RWPE1 (cell line): ENCODE measurements at regions not wholly inside any gene's neighbourhood (a gene's known extent, or its start where the extent isn't known, plus 50 kb on each side); places are given as distances from the start of the nearest gene placed in this dataset.

Experiments
- CTCF ChIA-PET: fragments of 350-600 bp; sonication (Branson Sonifier 250); formaldehyde crosslinking; extraction: SDS; loops from one replicate; lab custom pipeline; 2021; lab: Yijun Ruan, JAX
- POLR2A ChIA-PET: fragments of 400-600 bp; formaldehyde crosslinking; extraction: SDS; loops from one replicate; lab custom pipeline; 2020; ENCODE audit warnings: antibody characterized with exemption; ENCODE audit not compliant: low non-redundant PET; lab: Yijun Ruan, JAX
- DNase-seq: peaks from one replicate; pipeline ENCODE4 v3.0.0; 2012; ENCODE audit warnings: low spot score
- H3K27ac ChIP-seq: fragments of 450-650 bp; 2 replicates; pipeline ENCODE4 v1.5.1; 2017
- TF ChIP-seq, protein P1 (sequence below): fragments of 450-650 bp; conservative IDR thresholded peaks from 2 replicates; pipeline ENCODE4 v1.5.1; 2017; ENCODE audit warnings: low read depth, mild to moderate bottlenecking

DNA sequence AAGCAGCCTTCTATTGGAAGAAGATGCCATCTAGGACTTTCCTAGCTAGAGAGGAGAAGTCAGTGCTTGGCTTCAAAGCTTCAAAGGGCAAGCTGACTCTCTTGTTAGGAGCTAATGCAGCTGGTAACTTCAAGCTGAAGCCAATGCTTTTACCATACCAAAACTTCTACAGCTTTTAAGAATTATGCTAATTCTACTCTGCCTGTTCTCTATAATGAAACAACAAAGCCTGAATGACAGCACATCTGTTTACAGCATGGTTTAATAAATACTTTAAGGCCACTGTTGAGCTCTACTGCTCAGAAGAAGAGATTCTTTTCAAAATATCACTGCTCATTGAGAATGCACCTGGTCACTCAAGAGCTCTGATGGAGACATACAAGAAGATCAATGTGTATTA is 951.9 kb upstream of the LRRN3 start:
- ChIA-PET CTCF (interaction anchor here (0.7 kb wide), 1 partner anchor 1546 kb away, joined by 3 read pairs; no protein-coding TSS in a partner anchor), POLR2A (no interaction called here)
- DNase-seq = no peak
- H3K27ac ChIP-seq = no peak overlapping the region
- TF ChIP-seq, protein P1, sequence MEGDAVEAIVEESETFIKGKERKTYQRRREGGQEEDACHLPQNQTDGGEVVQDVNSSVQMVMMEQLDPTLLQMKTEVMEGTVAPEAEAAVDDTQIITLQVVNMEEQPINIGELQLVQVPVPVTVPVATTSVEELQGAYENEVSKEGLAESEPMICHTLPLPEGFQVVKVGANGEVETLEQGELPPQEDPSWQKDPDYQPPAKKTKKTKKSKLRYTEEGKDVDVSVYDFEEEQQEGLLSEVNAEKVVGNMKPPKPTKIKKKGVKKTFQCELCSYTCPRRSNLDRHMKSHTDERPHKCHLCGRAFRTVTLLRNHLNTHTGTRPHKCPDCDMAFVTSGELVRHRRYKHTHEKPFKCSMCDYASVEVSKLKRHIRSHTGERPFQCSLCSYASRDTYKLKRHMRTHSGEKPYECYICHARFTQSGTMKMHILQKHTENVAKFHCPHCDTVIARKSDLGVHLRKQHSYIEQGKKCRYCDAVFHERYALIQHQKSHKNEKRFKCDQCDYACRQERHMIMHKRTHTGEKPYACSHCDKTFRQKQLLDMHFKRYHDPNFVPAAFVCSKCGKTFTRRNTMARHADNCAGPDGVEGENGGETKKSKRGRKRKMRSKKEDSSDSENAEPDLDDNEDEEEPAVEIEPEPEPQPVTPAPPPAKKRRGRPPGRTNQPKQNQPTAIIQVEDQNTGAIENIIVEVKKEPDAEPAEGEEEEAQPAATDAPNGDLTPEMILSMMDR = no peak

DNA sequence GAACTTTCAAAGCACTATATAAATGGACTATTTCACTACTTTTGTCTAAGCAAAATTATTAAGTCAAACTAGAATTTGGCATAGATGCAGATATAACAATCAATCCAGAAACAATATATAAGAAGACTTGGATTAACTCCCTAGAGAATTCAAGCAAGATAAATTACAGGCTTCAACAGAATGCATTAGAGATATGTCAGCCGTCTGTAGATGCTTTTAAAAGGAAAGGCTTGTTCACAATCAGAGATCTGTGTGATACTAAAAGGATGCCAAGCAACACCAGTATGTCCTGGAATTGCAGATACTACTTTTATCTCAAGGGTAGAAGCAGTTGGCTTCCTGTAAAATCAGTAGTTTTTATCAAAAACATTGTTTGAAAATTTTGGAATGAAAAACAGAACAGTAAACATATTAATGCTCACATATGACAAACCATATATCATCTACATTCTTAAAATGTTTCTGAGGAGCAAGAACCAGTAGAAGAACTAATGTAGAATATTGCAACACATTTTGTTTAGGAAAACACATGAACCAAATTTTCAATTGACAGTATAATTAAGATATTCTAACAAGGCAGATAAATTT is 947.9 kb upstream of the LRRN3 start:
- no peak overlapping the region for H3K27ac ChIP-seq
- TF ChIP-seq, protein P1 = no peak
- DNase-seq = no peak
- ChIA-PET POLR2A (no interaction called here), CTCF (no interaction called here)

DNA sequence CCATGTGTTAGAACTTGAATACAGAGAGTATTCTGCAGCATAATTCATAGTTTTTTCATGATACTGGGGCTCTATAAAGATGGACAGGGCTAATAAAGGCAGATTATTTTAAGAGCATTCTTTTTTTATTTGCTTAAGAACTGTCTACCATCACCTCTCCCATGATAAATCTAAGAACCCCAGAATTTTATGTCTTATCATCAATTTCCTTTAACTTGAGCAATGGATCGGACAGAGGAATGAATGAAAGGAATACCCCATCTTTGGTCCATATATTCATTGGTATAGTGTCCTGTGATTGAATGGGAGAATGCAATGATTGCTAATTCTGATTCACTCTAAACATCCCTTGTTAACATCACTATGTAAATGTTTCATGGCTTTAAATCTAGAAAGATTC is 946.3 kb upstream of the LRRN3 start:
- DNase-seq = no peak
- ChIA-PET CTCF (interaction anchor here (0.6 kb wide), 1 partner anchor 939 kb away, joined by 3 read pairs; no protein-coding TSS in a partner anchor), POLR2A (no interaction called here)
- no peak overlapping the region for H3K27ac ChIP-seq
- TF ChIP-seq, protein P1 = no peak

DNA sequence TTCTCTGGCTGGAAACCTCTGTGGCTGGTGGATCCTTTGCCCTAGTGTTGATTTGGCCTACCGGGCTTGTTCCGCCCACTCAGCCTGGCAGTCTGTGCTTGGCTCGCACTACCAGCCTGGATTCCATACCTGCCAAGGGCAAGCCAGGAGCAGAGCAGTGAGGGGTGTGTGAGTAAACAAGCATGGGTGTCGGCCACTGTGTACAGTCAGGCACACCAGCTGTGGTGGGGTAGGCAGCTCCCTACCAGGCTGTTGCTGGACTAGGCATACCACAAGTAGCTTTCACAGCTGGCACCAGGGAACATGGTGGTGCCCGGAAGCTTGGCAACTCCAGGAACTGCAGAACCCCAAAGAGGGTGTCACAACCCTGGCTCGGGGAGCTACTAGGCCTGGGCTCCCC is 942.9 kb upstream of the LRRN3 start:
- TF ChIP-seq, protein P1 = no peak
- ChIA-PET POLR2A (no interaction called here), CTCF (interaction anchor here (0.6 kb wide), 1 partner anchor 1250 kb away, joined by 3 read pairs; no protein-coding TSS in a partner anchor)
- DNase-seq = no peak
- no peak overlapping the region for H3K27ac ChIP-seq

DNA sequence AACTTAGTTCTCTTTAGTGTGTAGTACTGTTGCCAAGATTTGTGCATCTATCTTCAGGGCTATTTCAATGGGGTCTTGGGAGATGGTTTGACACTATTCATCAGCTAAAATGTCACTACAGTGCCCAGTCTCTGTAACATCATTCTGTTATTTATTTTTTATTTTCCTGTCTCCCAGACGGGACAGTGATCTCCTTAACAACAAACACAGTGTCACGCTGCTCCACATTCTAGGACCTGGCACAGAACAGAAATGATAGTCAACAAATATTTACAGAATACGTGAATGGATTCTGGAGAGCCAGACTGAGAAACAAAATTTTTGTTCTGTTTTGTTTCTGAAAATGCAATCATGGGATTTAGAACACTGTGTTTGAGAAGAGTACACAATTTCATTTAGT is 937.7 kb upstream of the LRRN3 start:
- no peak for DNase-seq
- CTCF ChIA-PET = no interaction called here

DNA sequence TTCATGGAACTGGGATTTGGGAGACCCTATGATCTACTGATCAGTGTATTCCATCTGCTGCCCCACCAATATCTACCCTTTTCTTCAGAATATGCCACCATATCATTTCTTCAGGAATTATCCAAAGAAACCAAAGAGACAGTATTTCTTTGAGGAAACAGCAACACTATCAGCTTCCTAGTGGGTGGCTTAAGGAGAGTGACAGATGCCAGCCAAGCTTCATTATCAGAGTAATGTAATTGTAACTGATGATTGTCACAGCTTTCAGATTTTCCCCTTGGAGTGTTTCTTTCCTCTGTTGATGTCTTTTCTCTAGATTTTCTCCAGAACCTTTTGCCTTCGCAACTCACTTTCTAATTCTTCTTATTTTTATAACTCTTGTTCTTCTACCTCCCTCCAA is 934.4 kb upstream of the LRRN3 start:
- H3K27ac ChIP-seq = no peak overlapping the region
- POLR2A ChIA-PET = no interaction called here

More for the DNA sequence above, 937.7 kb upstream of the LRRN3 start:
- TF ChIP-seq, protein P1 = no peak
- POLR2A ChIA-PET = no interaction called here
- H3K27ac ChIP-seq = no peak overlapping the region

More for the DNA sequence above, 934.4 kb upstream of the LRRN3 start:
- TF ChIP-seq, protein P1 = no peak
- DNase-seq = no peak
- CTCF ChIA-PET = no interaction called here
